ENCODE measurements at regions not wholly inside any gene's neighbourhood (a gene's known extent, or its start where the extent isn't known, plus 50 kb on each side); places are given as distances from the start of the nearest gene placed in this dataset.

DNA sequence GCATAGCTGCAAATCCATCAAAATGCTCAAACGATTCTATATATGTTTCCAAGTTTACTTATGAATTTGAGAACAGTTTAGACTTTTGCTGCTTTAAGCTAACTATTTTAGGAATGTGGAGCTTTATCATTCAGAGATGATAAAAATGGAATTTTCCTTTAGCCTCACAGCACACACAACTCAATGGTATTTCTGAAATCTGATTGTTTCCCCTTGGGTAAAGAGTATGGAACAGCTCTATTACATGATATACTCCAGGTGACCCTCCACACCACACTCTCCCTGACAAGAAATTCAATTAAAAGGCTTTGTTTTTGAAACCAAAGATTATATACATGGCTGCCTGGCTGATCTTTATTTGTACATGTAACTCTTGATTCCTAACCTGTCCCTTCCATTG lies 120.0 kb downstream of the LUZP4 start:
- no peak for TF ChIP-seq POLR2AphosphoS5 (IDR thresholded peaks at IDR 0.05; ENCODE audit: low read depth, low read length)
- no peak for TF ChIP-seq CTCF (IDR thresholded peaks at IDR 0.05)
- TF ChIP-seq TCF7L2 (IDR thresholded peaks at IDR 0.05; ENCODE audit: low read depth, low read length), result no peak
- no peak for TF ChIP-seq SIN3A (IDR thresholded peaks at IDR 0.05; ENCODE audit: borderline replicate concordance, insufficient read depth, low read depth, low read length)
- no peak for TF ChIP-seq REST (IDR thresholded peaks at IDR 0.05; ENCODE audit: insufficient read depth in 1 of 2, low read depth in 2 of 2, low read length in 1 of 2)
